GM12878 (cell line): ENCODE measurements at regions not wholly inside any gene's neighbourhood (a gene's known extent, or its start where the extent isn't known, plus 50 kb on each side); places are given as distances from the start of the nearest gene placed in this dataset.

Source experiments
- ATAC-seq: fragments of 200-7000 bp; cut with Tn5 transposase; 3 replicates; pipeline ENCODE4 v1.9.1; 2020; ENCODE audit warnings: mild to moderate bottlenecking, moderate library complexity
- BruUV-seq: library from RNA; stranded (reverse); fragments of 400-500 nt; replicated peaks from 2 replicates; lab custom pipeline; 2021; lab: Mats Ljungman, UMichigan
- CTCF ChIA-PET: fragments of 300-600 bp; sonication (Branson Sonifier 250); formaldehyde crosslinking; extraction: SDS; loops from one replicate; lab custom pipeline; 2021; ENCODE audit warnings: inconsistent platforms; lab: Yijun Ruan, JAX
- POLR2A ChIA-PET: fragments of 350-600 bp; formaldehyde crosslinking; extraction: SDS; loops from one replicate; lab custom pipeline; 2021; ENCODE audit warnings: inconsistent platforms; lab: Charles Lee
- RAD21 ChIA-PET: fragments of 300-600 bp; sonication (Branson Sonifier 250); formaldehyde crosslinking; loops from one replicate; lab custom pipeline; 2023; ENCODE audit warnings: antibody characterized with exemption; ENCODE audit not compliant: unreplicated experiment; lab: Charles Lee
- SMC1A ChIA-PET: fragments of 300-600 bp; sonication (Branson Sonifier 250); formaldehyde crosslinking; loops from one replicate; lab custom pipeline; 2023; ENCODE audit not compliant: unreplicated experiment, uncharacterized antibody; lab: Charles Lee
- DNase-seq: peaks from one replicate; pipeline ENCODE4 v3.0.0-alpha.2; 2011; ENCODE audit warnings: low read depth, low spot score
- FAIRE-seq: peaks from 3 replicates; lab custom pipeline; 2011; peaks lifted over from hg19 to GRCh38; lab: Jason Lieb, UNC
- H2AFZ ChIP-seq: 2 replicates; pipeline ENCODE4 v1.6.0; 2011; ENCODE audit warnings: low read depth, low read length, control low read depth; ENCODE audit not compliant: control insufficient read depth
- H3K27ac ChIP-seq: 2 replicates; pipeline ENCODE4 v1.5.1; 2011; ENCODE audit warnings: control low read depth; ENCODE audit not compliant: control insufficient read depth, insufficient read depth
- H3K27me3 ChIP-seq, 2 experiments: replicated peaks in 1 of 2; 2 replicates each; pipeline versions ENCODE4 v1.6.0 to v1.6.1; 2011; ENCODE audit warnings: low read length in 1 of 2; ENCODE audit not compliant: control insufficient read depth in 2 of 2, insufficient read depth in 2 of 2
- H3K36me3 ChIP-seq, 2 experiments: 2 replicates each; pipeline ENCODE4 v1.5.1; 2011; ENCODE audit warnings: low read length in 1 of 2; ENCODE audit not compliant: control insufficient read depth in 2 of 2, insufficient read depth in 2 of 2
- H3K4me1 ChIP-seq: 2 replicates; pipeline ENCODE4 v1.6.1; 2011; ENCODE audit warnings: mild to moderate bottlenecking, low read length, moderate library complexity, mixed read lengths; ENCODE audit not compliant: control insufficient read depth, insufficient read depth
- H3K4me2 ChIP-seq: 2 replicates; pipeline ENCODE4 v1.6.0; 2011; ENCODE audit warnings: control low read depth; ENCODE audit not compliant: control insufficient read depth, insufficient read depth
- H3K4me3 ChIP-seq: fragments of 200-600 bp; sonication (generic); 2 replicates; pipeline ENCODE4 v1.5.1; 2016
- H3K79me2 ChIP-seq: 2 replicates; pipeline ENCODE4 v1.6.0; 2011; ENCODE audit warnings: low read length; ENCODE audit not compliant: control insufficient read depth, insufficient read depth
- H3K9ac ChIP-seq: 2 replicates; pipeline ENCODE4 v1.8.0; 2011; ENCODE audit warnings: low read length, control low read depth, mixed read lengths; ENCODE audit not compliant: control insufficient read depth, insufficient read depth
- H3K9me3 ChIP-seq: replicated peaks from 3 replicates; pipeline ENCODE4 v1.5.1; 2011; ENCODE audit warnings: mild to moderate bottlenecking, low read length; ENCODE audit not compliant: control insufficient read depth, insufficient read depth
- H4K20me1 ChIP-seq: 2 replicates; pipeline ENCODE4 v1.6.0; 2011; ENCODE audit not compliant: control insufficient read depth, insufficient read depth
- IKZF2 ChIP-seq, 2 experiments: fragments of 450-650 bp; IDR thresholded peaks; 2 replicates each; pipeline ENCODE4 v1.6.1; 2017; ENCODE audit warnings: mild to moderate bottlenecking in 2 of 2, moderate library complexity in 2 of 2
- MTA3 ChIP-seq: IDR thresholded peaks from 2 replicates; pipeline ENCODE4 v1.6.1; 2012; ENCODE audit warnings: low read length, inconsistent platforms, borderline replicate concordance
- NR2C2 ChIP-seq: IDR thresholded peaks from 2 replicates; pipeline ENCODE4 v1.6.1; 2011; ENCODE audit warnings: borderline replicate concordance, low read depth; ENCODE audit not compliant: control insufficient read depth, insufficient read length
- SRF ChIP-seq, 2 experiments: IDR thresholded peaks; 2 replicates each; pipeline ENCODE4 v1.6.1; 2011; ENCODE audit warnings: low read depth in 2 of 2, low read length in 2 of 2, mild to moderate bottlenecking in 1 of 2, moderate library complexity in 1 of 2
- TCF12 ChIP-seq: IDR thresholded peaks from 2 replicates; pipeline ENCODE4 v1.6.1; 2011; ENCODE audit warnings: low read depth, mild to moderate bottlenecking, low read length
- ZZZ3 ChIP-seq: IDR thresholded peaks from 2 replicates; pipeline ENCODE4 v1.6.1; 2011; ENCODE audit warnings: low read depth; ENCODE audit not compliant: control insufficient read depth, insufficient read length
- WGBS: methylation state at CpG from one replicate; pipeline ENCODE4 v1.1.6; 2016; ENCODE audit warnings: low lambda C conversion rate; ENCODE audit not compliant: insufficient replicate concordance, insufficient coverage; ENCODE audit errors: missing lambda C conversion rate; 5-methylcytosine and 5-hydroxymethylcytosine counted together
- in situ Hi-C: fragments of 300-500 bp; cut with MboI; formaldehyde crosslinking; loops from 9 replicates; pipeline ENCODE4 v1.14.3; 2018; ENCODE audit warnings: mixed read lengths
- intact Hi-C: fragments of 100-400 bp; cut with micrococcal nuclease; formaldehyde crosslinking; loops from one replicate; pipeline ENCODE4 v1.14.2; 2022; ENCODE audit not compliant: unreplicated experiment
- TF ChIP-seq, protein P1 (sequence below): IDR thresholded peaks from 2 replicates; pipeline ENCODE4 v1.6.1; 2012; ENCODE audit warnings: mild to moderate bottlenecking, low read depth, low read length

DNA sequence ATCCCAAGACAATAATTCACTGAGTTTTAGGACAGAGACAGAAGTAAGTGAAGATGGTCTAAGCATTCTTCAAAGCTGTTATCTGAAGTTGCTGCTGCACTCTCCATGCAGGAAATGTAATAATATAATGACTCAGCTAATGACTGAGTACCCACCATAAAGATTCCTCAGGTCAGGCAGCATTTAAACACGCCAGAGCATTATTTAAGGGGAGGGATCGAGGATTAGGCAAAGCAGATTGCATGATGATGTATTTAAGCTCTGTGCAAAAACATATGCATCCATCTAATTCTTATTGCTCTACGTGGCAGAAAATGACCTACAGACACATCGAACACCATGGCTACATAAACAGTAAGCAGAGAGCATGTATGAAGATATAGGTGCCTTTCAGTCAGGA, 216.4 kb downstream of the UNC5CL start:
- Histone ChIP-seq H3K9ac (no peak overlapping the region), H3K27ac (no peak overlapping the region), H3K9me3 (no peaks in the 10 kb centered on the region)
- ATAC-seq = no peak
- 0% methylated on average over 4 of the region's 4 CpGs for WGBS
- no peak for TF ChIP-seq TCF12
- TF ChIP-seq NR2C2 = no peak
- no peak for TF ChIP-seq IKZF2 (IDR thresholded peaks at IDR 0.05)
- no peak for TF ChIP-seq ZZZ3
- TF ChIP-seq, protein P1, sequence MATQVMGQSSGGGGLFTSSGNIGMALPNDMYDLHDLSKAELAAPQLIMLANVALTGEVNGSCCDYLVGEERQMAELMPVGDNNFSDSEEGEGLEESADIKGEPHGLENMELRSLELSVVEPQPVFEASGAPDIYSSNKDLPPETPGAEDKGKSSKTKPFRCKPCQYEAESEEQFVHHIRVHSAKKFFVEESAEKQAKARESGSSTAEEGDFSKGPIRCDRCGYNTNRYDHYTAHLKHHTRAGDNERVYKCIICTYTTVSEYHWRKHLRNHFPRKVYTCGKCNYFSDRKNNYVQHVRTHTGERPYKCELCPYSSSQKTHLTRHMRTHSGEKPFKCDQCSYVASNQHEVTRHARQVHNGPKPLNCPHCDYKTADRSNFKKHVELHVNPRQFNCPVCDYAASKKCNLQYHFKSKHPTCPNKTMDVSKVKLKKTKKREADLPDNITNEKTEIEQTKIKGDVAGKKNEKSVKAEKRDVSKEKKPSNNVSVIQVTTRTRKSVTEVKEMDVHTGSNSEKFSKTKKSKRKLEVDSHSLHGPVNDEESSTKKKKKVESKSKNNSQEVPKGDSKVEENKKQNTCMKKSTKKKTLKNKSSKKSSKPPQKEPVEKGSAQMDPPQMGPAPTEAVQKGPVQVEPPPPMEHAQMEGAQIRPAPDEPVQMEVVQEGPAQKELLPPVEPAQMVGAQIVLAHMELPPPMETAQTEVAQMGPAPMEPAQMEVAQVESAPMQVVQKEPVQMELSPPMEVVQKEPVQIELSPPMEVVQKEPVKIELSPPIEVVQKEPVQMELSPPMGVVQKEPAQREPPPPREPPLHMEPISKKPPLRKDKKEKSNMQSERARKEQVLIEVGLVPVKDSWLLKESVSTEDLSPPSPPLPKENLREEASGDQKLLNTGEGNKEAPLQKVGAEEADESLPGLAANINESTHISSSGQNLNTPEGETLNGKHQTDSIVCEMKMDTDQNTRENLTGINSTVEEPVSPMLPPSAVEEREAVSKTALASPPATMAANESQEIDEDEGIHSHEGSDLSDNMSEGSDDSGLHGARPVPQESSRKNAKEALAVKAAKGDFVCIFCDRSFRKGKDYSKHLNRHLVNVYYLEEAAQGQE = no peak
- TF ChIP-seq SRF (IDR thresholded peaks at IDR 0.05; ENCODE audit: low read depth in 2 of 2, low read length in 2 of 2) = no peak
- no peak for TF ChIP-seq MTA3
- TF ChIP-seq, all 136 proteins: peak for 0
- Histone ChIP-seq H4K20me1 (no peaks in the 10 kb centered on the region), H3K4me2 (no peak overlapping the region), H3K4me3 (no peak overlapping the region), H3K4me1 (no peaks in the 10 kb centered on the region), H3K79me2 (no peaks in the 10 kb centered on the region), H2AFZ (no peak overlapping the region), H3K27me3 (peaks cover 0 to 2% of the 10 kb centered on the region in 2 experiments; a peak in 2 of 4 replicates), H3K36me3 (no peaks in the 10 kb centered on the region)
- no TSS peak for BruUV-seq
- ChIA-PET RAD21 (interaction anchor here (0.9 to 1.1 kb wide), 2 partner anchors 9 to 271 kb away, joined by 3 to 4 read pairs; no protein-coding TSS in a partner anchor), CTCF (interaction anchor here (0.6 to 2.6 kb wide), 4 partner anchors 23 to 805 kb away, joined by 3 to 19 read pairs (median 4); no protein-coding TSS in a partner anchor), POLR2A (no interaction called here), SMC1A (no interaction called here)
- FAIRE-seq (no peak), DNase-seq (no peak)
- intact Hi-C loops (no loop called here), in situ Hi-C loops (no loop called here)
